Liver (tissue), 7 donors: ENCODE measurements at regions not wholly inside any gene's neighbourhood (a gene's known extent, or its start where the extent isn't known, plus 50 kb on each side); places are given as distances from the start of the nearest gene placed in this dataset.

Experiments used
- DNase-seq: peaks from one replicate; pipeline ENCODE4 v3.0.0-alpha.2; 2017; ENCODE audit warnings: low spot score
- H3K27ac ChIP-seq, 2 donors: one replicate each; pipeline ENCODE4 v1.7.0; 2013; ENCODE audit warnings: inconsistent platforms in 2 of 2, low read length in 2 of 2, control low read depth in 1 of 2, low read depth in 1 of 2, mild to moderate bottlenecking in 1 of 2
- H3K27me3 ChIP-seq, 4 donors: one replicate each; pipeline versions ENCODE4 v1.6.1 to v1.7.0; 2013; ENCODE audit warnings: low read length in 3 of 4, inconsistent platforms in 1 of 4, mild to moderate bottlenecking in 1 of 4, moderate library complexity in 1 of 4; ENCODE audit not compliant: control insufficient read depth in 4 of 4, insufficient read depth in 4 of 4
- H3K36me3 ChIP-seq, 4 donors: one replicate each; pipeline versions ENCODE4 v1.6.1 to v1.7.0; 2013; ENCODE audit warnings: low read length in 3 of 4, mild to moderate bottlenecking in 3 of 4, low read depth in 1 of 4, moderate library complexity in 1 of 4; ENCODE audit not compliant: control insufficient read depth in 4 of 4, insufficient read depth in 3 of 4
- H3K4me1 ChIP-seq, 4 donors: one replicate each; pipeline versions ENCODE4 v1.6.1 to v1.7.0; 2013; ENCODE audit warnings: low read length in 3 of 4, mild to moderate bottlenecking in 3 of 4, moderate library complexity in 1 of 4; ENCODE audit not compliant: control insufficient read depth in 4 of 4, insufficient read depth in 4 of 4
- H3K4me3 ChIP-seq, 3 donors: one replicate each; pipeline versions ENCODE4 v1.6.1 to v1.7.0; 2013; ENCODE audit warnings: low read length in 3 of 3, control low read depth in 1 of 3, low read depth in 1 of 3, mild to moderate bottlenecking in 1 of 3
- H3K9ac ChIP-seq, 2 donors: one replicate each; pipeline ENCODE4 v1.7.0; 2013; ENCODE audit warnings: low read length in 2 of 2, mild to moderate bottlenecking in 2 of 2, moderate library complexity in 2 of 2, control low read depth in 1 of 2, low read depth in 1 of 2
- H3K9me3 ChIP-seq, 4 donors: one replicate each; pipeline versions ENCODE4 v1.6.1 to v1.7.0; 2013; ENCODE audit warnings: low read length in 3 of 4; ENCODE audit not compliant: control insufficient read depth in 4 of 4
- FOXA2 ChIP-seq: IDR thresholded peaks from 2 replicates; pipeline ENCODE4 v1.6.1; 2016; ENCODE audit warnings: antibody characterized with exemption
- GABPA ChIP-seq, 2 donors: IDR thresholded peaks in 1 of 2; conservative IDR thresholded peaks in 1 of 2; 2 replicates each; pipeline ENCODE4 v1.6.1; 2016; ENCODE audit warnings: antibody characterized with exemption in 2 of 2, mild to moderate bottlenecking in 1 of 2, moderate library complexity in 1 of 2
- HNF4A ChIP-seq, 2 donors: conservative IDR thresholded peaks; 2 replicates each; pipeline ENCODE4 v1.6.1; 2016; ENCODE audit warnings: antibody characterized with exemption in 2 of 2, mild to moderate bottlenecking in 2 of 2
- HNF4G ChIP-seq: IDR thresholded peaks from 2 replicates; pipeline ENCODE4 v1.6.1; 2016; ENCODE audit warnings: antibody characterized with exemption
- JUND ChIP-seq, 2 donors: IDR thresholded peaks; 2 replicates each; pipeline ENCODE4 v1.6.1; 2016; ENCODE audit warnings: antibody characterized with exemption in 2 of 2
- NR2F2 ChIP-seq: IDR thresholded peaks from 2 replicates; pipeline ENCODE4 v1.6.1; 2016; ENCODE audit warnings: antibody characterized with exemption
- RAD21 ChIP-seq, 2 donors: IDR thresholded peaks; 2 replicates each; pipeline ENCODE4 v1.6.1; 2016; ENCODE audit warnings: antibody characterized with exemption in 2 of 2, mild to moderate bottlenecking in 2 of 2
- RXRA ChIP-seq, 2 donors: IDR thresholded peaks; 2 replicates each; pipeline ENCODE4 v1.6.1; 2017 to 2018; ENCODE audit warnings: antibody characterized with exemption in 2 of 2, mild to moderate bottlenecking in 1 of 2
- SP1 ChIP-seq: IDR thresholded peaks from 2 replicates; pipeline ENCODE4 v1.6.1; 2018; ENCODE audit warnings: antibody characterized with exemption, mild to moderate bottlenecking
- TF ChIP-seq, protein P1 (sequence below): fragments of 150-350 bp; IDR thresholded peaks from 2 replicates; pipeline ENCODE4 v1.5.1; 2017; ENCODE audit warnings: improper control_type of control experiment, low read depth, low read length; ENCODE audit not compliant: missing input control
- TF ChIP-seq, protein P2 (sequence below): IDR thresholded peaks from 2 replicates; pipeline ENCODE4 v1.6.1; 2016; ENCODE audit warnings: antibody characterized with exemption
- donor health status: healthy.
- donor health status: healthy.
- donor health status: healthy.
- donor health status: healthy.

DNA sequence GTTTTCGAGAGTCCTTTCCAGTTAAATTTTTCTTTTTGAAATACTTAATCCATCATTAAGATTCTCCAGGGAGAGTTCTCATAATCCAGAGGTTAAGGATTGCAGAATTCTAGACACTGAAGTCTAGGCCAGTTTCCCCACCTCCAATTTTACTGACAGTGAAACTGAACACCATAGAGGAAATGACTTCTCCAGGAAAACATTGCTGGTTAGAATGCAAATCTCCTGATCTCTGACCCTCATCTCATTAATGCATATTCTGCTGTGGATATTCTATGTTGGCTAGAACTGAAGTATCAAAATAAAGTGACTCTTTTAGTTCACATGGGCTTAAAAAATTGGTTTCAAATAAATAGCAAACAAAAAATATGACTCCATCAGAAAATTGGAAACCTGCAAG is 105.8 kb upstream of the UGP2 start (continued):
- TF ChIP-seq, protein P1, sequence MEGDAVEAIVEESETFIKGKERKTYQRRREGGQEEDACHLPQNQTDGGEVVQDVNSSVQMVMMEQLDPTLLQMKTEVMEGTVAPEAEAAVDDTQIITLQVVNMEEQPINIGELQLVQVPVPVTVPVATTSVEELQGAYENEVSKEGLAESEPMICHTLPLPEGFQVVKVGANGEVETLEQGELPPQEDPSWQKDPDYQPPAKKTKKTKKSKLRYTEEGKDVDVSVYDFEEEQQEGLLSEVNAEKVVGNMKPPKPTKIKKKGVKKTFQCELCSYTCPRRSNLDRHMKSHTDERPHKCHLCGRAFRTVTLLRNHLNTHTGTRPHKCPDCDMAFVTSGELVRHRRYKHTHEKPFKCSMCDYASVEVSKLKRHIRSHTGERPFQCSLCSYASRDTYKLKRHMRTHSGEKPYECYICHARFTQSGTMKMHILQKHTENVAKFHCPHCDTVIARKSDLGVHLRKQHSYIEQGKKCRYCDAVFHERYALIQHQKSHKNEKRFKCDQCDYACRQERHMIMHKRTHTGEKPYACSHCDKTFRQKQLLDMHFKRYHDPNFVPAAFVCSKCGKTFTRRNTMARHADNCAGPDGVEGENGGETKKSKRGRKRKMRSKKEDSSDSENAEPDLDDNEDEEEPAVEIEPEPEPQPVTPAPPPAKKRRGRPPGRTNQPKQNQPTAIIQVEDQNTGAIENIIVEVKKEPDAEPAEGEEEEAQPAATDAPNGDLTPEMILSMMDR: no peak
- TF ChIP-seq SP1: no peak
- TF ChIP-seq HNF4A (conservative IDR thresholded peaks at IDR 0.05): no peak
- TF ChIP-seq, protein P2, sequence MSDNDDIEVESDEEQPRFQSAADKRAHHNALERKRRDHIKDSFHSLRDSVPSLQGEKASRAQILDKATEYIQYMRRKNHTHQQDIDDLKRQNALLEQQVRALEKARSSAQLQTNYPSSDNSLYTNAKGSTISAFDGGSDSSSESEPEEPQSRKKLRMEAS: no peak
- no peak for TF ChIP-seq HNF4G
- TF ChIP-seq GABPA (IDR thresholded peaks at IDR 0.05 in 1 of 2, conservative IDR thresholded peaks at IDR 0.05 in 1 of 2): no peak

DNA sequence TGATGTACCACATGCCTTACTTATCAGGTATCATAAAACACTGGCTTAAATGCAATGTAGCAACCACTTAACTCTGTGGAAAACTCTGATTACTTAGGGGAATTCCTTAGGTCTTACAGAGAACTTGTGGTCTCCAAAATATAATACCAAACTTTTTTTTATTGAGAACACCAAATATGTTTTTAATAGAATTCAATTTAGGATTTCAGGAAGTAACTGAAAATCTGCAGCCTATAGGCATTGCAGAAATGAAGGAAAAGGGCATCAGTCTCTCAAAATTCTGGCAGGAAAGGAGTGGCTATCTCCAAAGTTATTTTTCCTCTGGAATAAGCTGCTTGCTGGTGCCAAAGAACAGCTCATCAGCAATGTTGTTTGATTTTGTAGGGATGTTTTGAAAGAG is 105.3 kb upstream of the UGP2 start:
- Histone ChIP-seq H3K27ac (peak overlapping the region; percentile 26 to 67), H3K9me3 (no peaks in the 10 kb centered on the region), H3K4me1 (peaks cover 14 to 56% (median 44%) of the 10 kb centered on the region in 4 donors), H3K4me3 (no peak overlapping the region), H3K36me3 (no peaks in the 10 kb centered on the region), H3K27me3 (no peaks in the 10 kb centered on the region), H3K9ac (no peak overlapping the region)
- TF ChIP-seq RAD21 (IDR thresholded peaks at IDR 0.05): peak in 1 of 2 donors; percentile 14
- TF ChIP-seq, protein P1: no peak
- no peak for DNase-seq

DNA sequence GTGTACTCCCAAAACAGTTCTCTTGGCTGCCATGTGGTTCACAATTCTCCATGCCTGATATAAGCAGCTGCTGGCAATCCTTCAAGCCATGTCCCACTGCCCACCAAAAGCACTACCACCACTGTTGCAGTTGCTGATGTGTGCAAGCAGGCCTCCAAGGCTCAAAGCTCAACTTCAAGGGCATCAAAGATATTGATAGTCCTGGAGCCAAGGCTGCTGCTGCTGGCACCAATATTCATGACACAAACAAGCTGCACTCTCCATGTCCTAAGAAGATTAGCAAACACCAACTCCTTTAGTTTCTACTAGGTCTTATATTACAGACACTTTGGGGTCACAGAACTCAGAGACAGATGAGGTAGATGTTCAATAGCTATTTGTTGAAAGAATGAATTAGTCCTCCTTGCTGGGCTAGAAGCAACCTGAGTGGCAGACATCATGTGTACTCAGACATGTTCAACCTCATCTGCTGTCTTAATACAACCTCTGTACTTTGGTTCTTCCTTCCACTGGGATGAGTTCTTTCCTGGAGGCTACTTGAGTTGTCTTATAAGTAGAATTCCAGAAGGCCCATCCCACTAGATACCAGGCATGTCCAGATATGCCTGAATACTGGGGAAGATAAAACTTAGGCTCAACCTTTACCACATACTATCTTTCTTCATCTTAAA is 104.5 kb upstream of the UGP2 start:
- peak; percentile 59 for TF ChIP-seq SP1
- TF ChIP-seq NR2F2: no peak
- no peak for TF ChIP-seq FOXA2
- TF ChIP-seq RXRA (IDR thresholded peaks at IDR 0.05): peak; percentile 11 to 18
- TF ChIP-seq HNF4G: peak; percentile 21
- peak in 1 of 2 donors; percentile 19 for TF ChIP-seq RAD21 (IDR thresholded peaks at IDR 0.05)
- peak; percentile 57 to 76 for TF ChIP-seq HNF4A (conservative IDR thresholded peaks at IDR 0.05)
- no peak for TF ChIP-seq JUND (IDR thresholded peaks at IDR 0.05)
- TF ChIP-seq, protein P1: no peak
- Histone ChIP-seq H3K9me3 (no peaks in the 10 kb centered on the region), H3K27ac (peak overlapping the region; percentile 26 to 67)

More for the DNA sequence above, 104.5 kb upstream of the UGP2 start:
- H3K9ac ChIP-seq: peak overlapping the region in 1 of 2 donors; percentile 38
- no peak for DNase-seq
- H3K4me1 ChIP-seq: peaks cover 14 to 56% (median 45%) of the 10 kb centered on the region in 4 donors
- no peaks in the 10 kb centered on the region for H3K27me3 ChIP-seq
- no peak overlapping the region for H3K4me3 ChIP-seq
- H3K36me3 ChIP-seq: no peaks in the 10 kb centered on the region
